IMR-90 (cell line): ENCODE measurements at regions not wholly inside any gene's neighbourhood (a gene's known extent, or its start where the extent isn't known, plus 50 kb on each side); places are given as distances from the start of the nearest gene placed in this dataset.

Source experiments
- ATAC-seq: fragments of 200-7000 bp; cut with Tn5 transposase; 2 replicates; pipeline ENCODE4 v1.9.1; 2020; ENCODE audit warnings: low read depth, mild to moderate bottlenecking, moderate library complexity
- BruUV-seq: library from RNA; stranded (reverse); fragments of 400-500 nt; replicated peaks from 2 replicates; lab custom pipeline; 2021; lab: Mats Ljungman, UMichigan
- CTCF ChIA-PET: fragments of 300-600 bp; formaldehyde crosslinking; extraction: SDS; loops from one replicate; lab custom pipeline; 2021; ENCODE audit warnings: antibody characterized with exemption; lab: Yijun Ruan, JAX
- POLR2A ChIA-PET: fragments of 300-600 bp; sonication (Branson Sonifier 250); formaldehyde crosslinking; loops from one replicate; lab custom pipeline; 2022; ENCODE audit warnings: antibody characterized with exemption; ENCODE audit not compliant: unreplicated experiment; lab: Charles Lee
- DNase-seq: peaks from one replicate; pipeline ENCODE4 v3.0.0; 2013
- H2AFZ ChIP-seq: replicated peaks from 2 replicates; pipeline ENCODE3; 2013; ENCODE audit warnings: low read length, mild to moderate bottlenecking; ENCODE audit not compliant: poor library complexity
- H2AK5ac ChIP-seq: 2 replicates; pipeline ENCODE4 v1.6.1; 2013; ENCODE audit warnings: low read depth, low read length, inconsistent platforms
- H2AK9ac ChIP-seq: replicated peaks from 2 replicates; pipeline ENCODE3; 2013; ENCODE audit warnings: mild to moderate bottlenecking, low read depth, low read length, moderate library complexity; ENCODE audit not compliant: poor library complexity
- H2BK120ac ChIP-seq: 2 replicates; pipeline ENCODE4 v1.6.1; 2013; ENCODE audit warnings: low read depth, low read length, inconsistent platforms
- H2BK15ac ChIP-seq: 3 replicates; pipeline ENCODE4 v1.6.1; 2013; ENCODE audit warnings: low read depth, low read length, inconsistent platforms
- H2BK20ac ChIP-seq: 2 replicates; pipeline ENCODE4 v1.6.1; 2013; ENCODE audit warnings: low read depth, mild to moderate bottlenecking, inconsistent platforms, low read length, moderate library complexity
- H2BK5ac ChIP-seq: 2 replicates; pipeline ENCODE4 v1.6.1; 2013; ENCODE audit warnings: mild to moderate bottlenecking, low read depth, low read length, inconsistent platforms; ENCODE audit not compliant: poor library complexity, severe bottlenecking
- H3K14ac ChIP-seq: replicated peaks from 2 replicates; pipeline ENCODE4 v1.6.1; 2013; ENCODE audit warnings: low read depth, low read length, inconsistent platforms
- H3K18ac ChIP-seq: 2 replicates; pipeline ENCODE4 v1.6.1; 2013; ENCODE audit warnings: low read depth, low read length, control low read depth
- H3K23ac ChIP-seq: 2 replicates; pipeline ENCODE4 v1.6.1; 2013; ENCODE audit warnings: low read depth, low read length, inconsistent platforms
- H3K27ac ChIP-seq: 2 replicates; pipeline ENCODE4 v1.5.1; 2013; ENCODE audit warnings: mild to moderate bottlenecking, control low read depth, low read length; ENCODE audit not compliant: insufficient read depth
- H3K27me3 ChIP-seq: 2 replicates; pipeline ENCODE4 v1.6.1; 2013; ENCODE audit warnings: low read length; ENCODE audit not compliant: control insufficient read depth, insufficient read depth
- H3K36me3 ChIP-seq: 2 replicates; pipeline ENCODE4 v1.6.1; 2013; ENCODE audit warnings: low read length, mixed read lengths; ENCODE audit not compliant: control insufficient read depth, insufficient read depth
- H3K4ac ChIP-seq: 2 replicates; pipeline ENCODE4 v1.6.1; 2013; ENCODE audit warnings: low read depth, low read length, inconsistent platforms
- H3K4me1 ChIP-seq: 2 replicates; pipeline ENCODE4 v1.6.1; 2013; ENCODE audit warnings: low read length, mixed read lengths; ENCODE audit not compliant: control insufficient read depth, insufficient read depth
- H3K4me2 ChIP-seq: 2 replicates; pipeline ENCODE4 v1.6.1; 2013; ENCODE audit warnings: low read depth, mild to moderate bottlenecking, control low read depth, low read length, moderate library complexity
- H3K4me3 ChIP-seq: 2 replicates; pipeline ENCODE4 v1.5.1; 2013; ENCODE audit warnings: low read depth, mild to moderate bottlenecking, control low read depth, low read length, moderate library complexity; ENCODE audit not compliant: insufficient read depth
- H3K56ac ChIP-seq: 2 replicates; pipeline ENCODE4 v1.6.1; 2013; ENCODE audit warnings: low read length, inconsistent platforms; ENCODE audit not compliant: insufficient read depth; ENCODE audit errors: extremely low read depth
- H3K79me1 ChIP-seq, 2 experiments: 2 replicates each; pipeline ENCODE4 v1.6.1; 2013; ENCODE audit warnings: low read length in 2 of 2, inconsistent platforms in 1 of 2, low read depth in 1 of 2
- H3K9ac ChIP-seq: 2 replicates; pipeline ENCODE4 v1.6.1; 2013; ENCODE audit warnings: low read depth, low read length, control low read depth
- H3K9me1 ChIP-seq: 2 replicates; pipeline ENCODE4 v1.6.1; 2013; ENCODE audit warnings: low read length, inconsistent platforms; ENCODE audit not compliant: insufficient read depth
- H3K9me3 ChIP-seq: 2 replicates; pipeline ENCODE4 v1.6.1; 2013; ENCODE audit warnings: low read length; ENCODE audit not compliant: control insufficient read depth, insufficient read depth
- H4K20me1 ChIP-seq: 2 replicates; pipeline ENCODE4 v1.6.1; 2013; ENCODE audit warnings: low read length, inconsistent platforms; ENCODE audit not compliant: insufficient read depth
- H4K5ac ChIP-seq: 2 replicates; pipeline ENCODE4 v1.6.1; 2013; ENCODE audit warnings: mild to moderate bottlenecking, low read depth, low read length, control low read depth
- H4K8ac ChIP-seq, 2 experiments: 2 replicates each; pipeline ENCODE4 v1.6.1; 2013; ENCODE audit warnings: low read depth in 2 of 2, low read length in 2 of 2, control low read depth in 1 of 2, inconsistent platforms in 1 of 2
- H4K91ac ChIP-seq: 2 replicates; pipeline ENCODE4 v1.6.1; 2013; ENCODE audit warnings: low read depth, low read length, inconsistent platforms; ENCODE audit not compliant: insufficient read depth
- CEBPB ChIP-seq: IDR thresholded peaks from 2 replicates; pipeline ENCODE4 v1.6.1; 2012; ENCODE audit warnings: low read depth, low read length, improper control_type of control experiment
- CHD1 ChIP-seq: IDR thresholded peaks from 2 replicates; pipeline ENCODE4 v1.6.1; 2012; ENCODE audit warnings: low read depth, low read length, improper control_type of control experiment
- FOS ChIP-seq: fragments of 150-350 bp; IDR thresholded peaks from 2 replicates; pipeline ENCODE4 v1.6.1; 2016; ENCODE audit warnings: low read depth, low read length
- MAFK ChIP-seq: IDR thresholded peaks from 2 replicates; pipeline ENCODE4 v1.6.1; 2012; ENCODE audit warnings: low read depth, low read length, improper control_type of control experiment
- MAZ ChIP-seq: IDR thresholded peaks from 2 replicates; pipeline ENCODE4 v1.6.1; 2012; ENCODE audit warnings: low read depth, mild to moderate bottlenecking, low read length, improper control_type of control experiment, moderate library complexity, borderline replicate concordance
- MXI1 ChIP-seq: IDR thresholded peaks from 2 replicates; pipeline ENCODE4 v1.6.1; 2012; ENCODE audit warnings: low read depth, mild to moderate bottlenecking, low read length, moderate library complexity, borderline replicate concordance
- NFE2L2 ChIP-seq: fragments of 150-350 bp; IDR thresholded peaks from 2 replicates; pipeline ENCODE4 v1.6.1; 2016; ENCODE audit warnings: low read depth, mild to moderate bottlenecking, low read length
- RAD21 ChIP-seq: IDR thresholded peaks from 2 replicates; pipeline ENCODE4 v1.6.1; 2012; ENCODE audit warnings: low read length, improper control_type of control experiment
- RCOR1 ChIP-seq: IDR thresholded peaks from 2 replicates; pipeline ENCODE4 v1.6.1; 2012; ENCODE audit warnings: mild to moderate bottlenecking, low read length, improper control_type of control experiment; ENCODE audit not compliant: insufficient replicate concordance
- RFX5 ChIP-seq: IDR thresholded peaks from 2 replicates; pipeline ENCODE4 v1.8.0; 2012; ENCODE audit warnings: low read depth, mild to moderate bottlenecking, low read length, moderate library complexity
- SMC3 ChIP-seq: fragments of 150-350 bp; IDR thresholded peaks from 2 replicates; pipeline ENCODE4 v1.6.1; 2016; ENCODE audit warnings: low read depth, mild to moderate bottlenecking, antibody characterized with exemption, low read length, moderate library complexity
- WGBS, 2 experiments: methylation state at CpG; one replicate each; pipeline versions ENCODE4 v1.1.5 to v1.1.7; 2013; ENCODE audit warnings: missing lambda C conversion rate in 2 of 2; ENCODE audit not compliant: insufficient read length in 1 of 2; ENCODE audit errors: extremely low coverage in 2 of 2; 5-methylcytosine and 5-hydroxymethylcytosine counted together
- dilution Hi-C: fragments of 300-500 bp; cut with HindIII; formaldehyde crosslinking; loops from one replicate; pipeline ENCODE4 v1.14.3; 2018; ENCODE audit warnings: low sequenced_read_pairs; ENCODE audit not compliant: unreplicated experiment
- in situ Hi-C: fragments of 300-500 bp; cut with MboI; formaldehyde crosslinking; loops from 3 replicates; pipeline ENCODE4 v1.14.3; 2019; ENCODE audit warnings: low sequenced_read_pairs, inconsistent platforms, mixed read lengths
- intact Hi-C: fragments of 100-400 bp; cut with micrococcal nuclease; formaldehyde crosslinking; loops from 2 replicates; pipeline ENCODE4 v1.10.0; 2022
- TF ChIP-seq, protein P1 (sequence below): conservative IDR thresholded peaks from 2 replicates; pipeline ENCODE4 v1.5.1; 2012; ENCODE audit warnings: mild to moderate bottlenecking, low read depth, low read length, improper control_type of control experiment
- TF ChIP-seq, protein P2 (sequence below): fragments of 150-350 bp; IDR thresholded peaks from 2 replicates; pipeline ENCODE4 v1.6.1; 2016; ENCODE audit warnings: low read depth, mild to moderate bottlenecking, low read length, moderate library complexity, borderline replicate concordance

DNA sequence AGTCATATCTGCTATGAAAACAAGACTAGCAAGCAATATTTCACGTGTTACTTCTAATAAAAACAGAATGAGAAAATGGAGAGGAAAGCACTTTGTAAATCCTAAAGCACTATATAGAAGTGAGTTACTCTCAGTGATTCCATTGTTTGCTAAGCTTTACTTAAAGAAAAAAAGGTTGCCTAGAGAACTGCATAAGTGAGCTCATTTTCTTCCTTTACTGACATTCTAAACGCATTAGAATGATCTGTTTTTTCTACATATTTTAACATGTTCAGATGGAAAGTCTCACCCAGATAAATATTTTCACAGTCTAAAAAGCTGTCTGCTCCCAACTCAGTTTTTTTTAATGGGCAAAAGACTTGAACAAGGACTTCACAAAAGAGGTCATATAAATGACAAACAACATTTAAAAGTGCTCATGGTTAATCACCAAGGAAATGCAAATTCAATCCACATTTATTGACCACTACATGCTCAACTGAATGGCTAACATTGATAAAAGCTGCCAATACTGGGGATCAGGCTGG, 52.9 kb upstream of the AKAP12 start:
- no peak overlapping the region for H3K9ac ChIP-seq
- ATAC-seq (no peak), DNase-seq (no peak)
- peaks cover 2% of the 10 kb centered on the region; the same call in 1 of the 2 replicates for H3K9me1 ChIP-seq
- no peak overlapping the region for H4K8ac ChIP-seq
- H3K27ac ChIP-seq, result no peak overlapping the region
- no CpG with 5 or more reads among the region's 2 CpGs for WGBS, 2 experiments
- dilution Hi-C loops (no loop called here), in situ Hi-C loops (no loop called here), intact Hi-C loops (no loop called here)
- H2AFZ ChIP-seq, result no peak overlapping the region
- H3K23ac ChIP-seq, result no peak overlapping the region
- no peak overlapping the region for H2BK5ac ChIP-seq
- H4K91ac ChIP-seq, result no peak overlapping the region
- no peak for TF ChIP-seq RCOR1
- no peak for TF ChIP-seq MAFK
- no peak for TF ChIP-seq RFX5
- TF ChIP-seq MXI1, result no peak
- TF ChIP-seq NFE2L2, result no peak
- TF ChIP-seq CEBPB, result no peak
- no peak for TF ChIP-seq CHD1
- TF ChIP-seq, protein P1, sequence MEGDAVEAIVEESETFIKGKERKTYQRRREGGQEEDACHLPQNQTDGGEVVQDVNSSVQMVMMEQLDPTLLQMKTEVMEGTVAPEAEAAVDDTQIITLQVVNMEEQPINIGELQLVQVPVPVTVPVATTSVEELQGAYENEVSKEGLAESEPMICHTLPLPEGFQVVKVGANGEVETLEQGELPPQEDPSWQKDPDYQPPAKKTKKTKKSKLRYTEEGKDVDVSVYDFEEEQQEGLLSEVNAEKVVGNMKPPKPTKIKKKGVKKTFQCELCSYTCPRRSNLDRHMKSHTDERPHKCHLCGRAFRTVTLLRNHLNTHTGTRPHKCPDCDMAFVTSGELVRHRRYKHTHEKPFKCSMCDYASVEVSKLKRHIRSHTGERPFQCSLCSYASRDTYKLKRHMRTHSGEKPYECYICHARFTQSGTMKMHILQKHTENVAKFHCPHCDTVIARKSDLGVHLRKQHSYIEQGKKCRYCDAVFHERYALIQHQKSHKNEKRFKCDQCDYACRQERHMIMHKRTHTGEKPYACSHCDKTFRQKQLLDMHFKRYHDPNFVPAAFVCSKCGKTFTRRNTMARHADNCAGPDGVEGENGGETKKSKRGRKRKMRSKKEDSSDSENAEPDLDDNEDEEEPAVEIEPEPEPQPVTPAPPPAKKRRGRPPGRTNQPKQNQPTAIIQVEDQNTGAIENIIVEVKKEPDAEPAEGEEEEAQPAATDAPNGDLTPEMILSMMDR, result no peak
- no peak for TF ChIP-seq RAD21
- TF ChIP-seq FOS, result no peak
- no peak for TF ChIP-seq MAZ
- TF ChIP-seq SMC3, result no peak
- TF ChIP-seq, protein P2, sequence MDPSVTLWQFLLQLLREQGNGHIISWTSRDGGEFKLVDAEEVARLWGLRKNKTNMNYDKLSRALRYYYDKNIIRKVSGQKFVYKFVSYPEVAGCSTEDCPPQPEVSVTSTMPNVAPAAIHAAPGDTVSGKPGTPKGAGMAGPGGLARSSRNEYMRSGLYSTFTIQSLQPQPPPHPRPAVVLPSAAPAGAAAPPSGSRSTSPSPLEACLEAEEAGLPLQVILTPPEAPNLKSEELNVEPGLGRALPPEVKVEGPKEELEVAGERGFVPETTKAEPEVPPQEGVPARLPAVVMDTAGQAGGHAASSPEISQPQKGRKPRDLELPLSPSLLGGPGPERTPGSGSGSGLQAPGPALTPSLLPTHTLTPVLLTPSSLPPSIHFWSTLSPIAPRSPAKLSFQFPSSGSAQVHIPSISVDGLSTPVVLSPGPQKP, result no peak
- H3K18ac ChIP-seq, result no peak overlapping the region
- H4K20me1 ChIP-seq, result no peaks in the 10 kb centered on the region
- ChIA-PET POLR2A (no interaction called here), CTCF (no interaction called here)
- no peak overlapping the region for H2AK5ac ChIP-seq
- no peak overlapping the region for H3K4me3 ChIP-seq
- H2BK15ac ChIP-seq, result no peak overlapping the region
- H2BK20ac ChIP-seq, result no peak overlapping the region
- H3K4me2 ChIP-seq, result no peak overlapping the region
- peaks cover 3% of the 10 kb centered on the region; the same call in 1 of the 2 replicates for H3K27me3 ChIP-seq
- H4K5ac ChIP-seq, result no peak overlapping the region
- no peak overlapping the region for H2BK120ac ChIP-seq
- H2AK9ac ChIP-seq, result no peak overlapping the region
- no peaks in the 10 kb centered on the region for H3K36me3 ChIP-seq
- H3K79me1 ChIP-seq, result no peaks in the 10 kb centered on the region
- BruUV-seq, result no TSS peak
- H3K4me1 ChIP-seq, result no peaks in the 10 kb centered on the region
- H3K56ac ChIP-seq, result no peak overlapping the region
- no peak overlapping the region for H3K4ac ChIP-seq
- no peak overlapping the region for H3K14ac ChIP-seq
- peaks cover 3% of the 10 kb centered on the region for H3K9me3 ChIP-seq
